IPS DF 4.7 (cell line): ENCODE measurements at regions not wholly inside any gene's neighbourhood (a gene's known extent, or its start where the extent isn't known, plus 50 kb on each side); places are given as distances from the start of the nearest gene placed in this dataset.
"Not testable (repeated sequence)": the region's sequence is repeated elsewhere in the genome, so short reads cannot be mapped to it uniquely, and the experiment has no call there.

Experiments
- DNase-seq: peaks from one replicate; pipeline ENCODE4 v3.0.0-alpha.2; 2013; ENCODE audit warnings: low spot score; ENCODE audit errors: extremely low read depth

GRCh38 chr2:12567411-12567810 lies 149.3 kb upstream of the TRIB2 start:
- no peak for DNase-seq

GRCh38 chr2:12569510-12569909 lies 147.2 kb upstream of the TRIB2 start:
- DNase-seq: not testable (repeated sequence)

- DNase-seq: not testable (repeated sequence)
These were observed 146.8 kb upstream of the TRIB2 start for GRCh38 chr2:12569929-12570328.

GRCh38 chr2:12577091-12577490 lies 139.6 kb upstream of the TRIB2 start:
- no peak for DNase-seq

- no peak for DNase-seq
These were observed 139.0 kb upstream of the TRIB2 start for GRCh38 chr2:12577567-12578253.

GRCh38 chr2:12579018-12579417 lies 137.7 kb upstream of the TRIB2 start:
- no peak for DNase-seq

GRCh38 chr2:12584338-12584737 lies 132.4 kb upstream of the TRIB2 start:
- no peak for DNase-seq

GRCh38 chr2:12585784-12586183 lies 131.0 kb upstream of the TRIB2 start:
- no peak for DNase-seq

- no peak for DNase-seq
These were observed 129.5 kb upstream of the TRIB2 start for GRCh38 chr2:12587228-12587627.

GRCh38 chr2:12587729-12588522 lies 128.8 kb upstream of the TRIB2 start:
- DNase-seq: no peak

GRCh38 chr2:12588986-12589385 lies 127.8 kb upstream of the TRIB2 start:
- no peak for DNase-seq

- no peak for DNase-seq
These were observed 126.9 kb upstream of the TRIB2 start for GRCh38 chr2:12589802-12590320.

GRCh38 chr2:12592296-12592695 lies 124.4 kb upstream of the TRIB2 start:
- DNase-seq: no peak

GRCh38 chr2:12594590-12594989 lies 122.1 kb upstream of the TRIB2 start:
- DNase-seq: no peak

- no peak for DNase-seq
These were observed 120.0 kb upstream of the TRIB2 start for GRCh38 chr2:12596771-12597170.

- DNase-seq: no peak
These were observed 119.1 kb upstream of the TRIB2 start for GRCh38 chr2:12597610-12598009.

- no peak for DNase-seq
These were observed 114.1 kb upstream of the TRIB2 start for GRCh38 chr2:12602661-12603060.

- no peak for DNase-seq
These were observed 112.9 kb upstream of the TRIB2 start for GRCh38 chr2:12603781-12604295.

GRCh38 chr2:12604341-12604740 lies 112.4 kb upstream of the TRIB2 start:
- no peak for DNase-seq

GRCh38 chr2:12605366-12605765 lies 111.4 kb upstream of the TRIB2 start:
- no peak for DNase-seq

- DNase-seq: no peak
These were observed 110.8 kb upstream of the TRIB2 start for GRCh38 chr2:12605936-12606335.

- DNase-seq: no peak
These were observed 110.2 kb upstream of the TRIB2 start for GRCh38 chr2:12606472-12607000.
